Endodermal cell (in vitro differentiated cells): ENCODE measurements at regions not wholly inside any gene's neighbourhood (a gene's known extent, or its start where the extent isn't known, plus 50 kb on each side); places are given as distances from the start of the nearest gene placed in this dataset.

Experiments
- DNase-seq: peaks from one replicate; pipeline ENCODE4 v3.0.0-alpha.2; 2017
- H3K27ac ChIP-seq: 2 replicates; pipeline ENCODE4 v1.5.1; 2013; ENCODE audit warnings: mild to moderate bottlenecking, low read depth, low read length, moderate library complexity
- H3K27me3 ChIP-seq: 2 replicates; pipeline ENCODE4 v1.6.1; 2013; ENCODE audit warnings: mild to moderate bottlenecking, low read length, moderate library complexity; ENCODE audit not compliant: insufficient read depth, control insufficient read depth, poor library complexity, severe bottlenecking
- H3K36me3 ChIP-seq: 2 replicates; pipeline ENCODE4 v1.7.0; 2013; ENCODE audit warnings: mild to moderate bottlenecking, low read length, moderate library complexity; ENCODE audit not compliant: control insufficient read depth, insufficient read depth
- H3K4me1 ChIP-seq: one replicate; pipeline ENCODE4 v1.7.0; 2013; ENCODE audit warnings: low read length; ENCODE audit not compliant: control insufficient read depth, insufficient read depth
- H3K4me3 ChIP-seq: 2 replicates; pipeline ENCODE4 v1.5.1; 2013; ENCODE audit warnings: mild to moderate bottlenecking, low read length, moderate library complexity
- H3K9ac ChIP-seq: 2 replicates; pipeline ENCODE4 v1.6.1; 2013; ENCODE audit warnings: mild to moderate bottlenecking, low read length, moderate library complexity; ENCODE audit not compliant: poor library complexity, severe bottlenecking; ENCODE audit errors: extremely low read depth
- H3K9me3 ChIP-seq: 2 replicates; pipeline ENCODE4 v1.6.1; 2013; ENCODE audit warnings: mild to moderate bottlenecking, low read length, moderate library complexity; ENCODE audit not compliant: control insufficient read depth
- H3K27ac Mint-ChIP-seq: 2 replicates; pipeline ENCODE4 v1.8.0; 2020; ENCODE audit warnings: mixed read lengths
- H3K27me3 Mint-ChIP-seq: 2 replicates; pipeline ENCODE4 v1.8.0; 2021; ENCODE audit warnings: mild to moderate bottlenecking, mixed read lengths; ENCODE audit not compliant: insufficient read depth
- H3K36me3 Mint-ChIP-seq: 2 replicates; pipeline ENCODE4 v1.8.0; 2020; ENCODE audit warnings: low read depth, mixed read lengths
- H3K4me1 Mint-ChIP-seq: 2 replicates; pipeline ENCODE4 v1.8.0; 2020; ENCODE audit warnings: mixed read lengths
- H3K4me3 Mint-ChIP-seq: 2 replicates; pipeline ENCODE4 v1.8.0; 2020; ENCODE audit warnings: mild to moderate bottlenecking, moderate library complexity, mixed read lengths
- H3K9me3 Mint-ChIP-seq: 2 replicates; pipeline ENCODE4 v1.8.0; 2020; ENCODE audit warnings: mild to moderate bottlenecking, mixed read lengths
- CTCF ChIP-seq: fragments of 200-600 bp; sonication (generic); conservative IDR thresholded peaks from 2 replicates; pipeline ENCODE4 v1.5.0; 2021; ENCODE audit warnings: antibody characterized with exemption, mild to moderate bottlenecking
- WGBS, 2 experiments: methylation state at CpG; one replicate each; pipeline versions ENCODE4 v1.1.5 to v1.1.7; 2013; ENCODE audit warnings: missing lambda C conversion rate in 2 of 2, mixed read lengths in 1 of 2; ENCODE audit not compliant: insufficient coverage in 1 of 2, insufficient read length in 1 of 2; 5-methylcytosine and 5-hydroxymethylcytosine counted together

DNA sequence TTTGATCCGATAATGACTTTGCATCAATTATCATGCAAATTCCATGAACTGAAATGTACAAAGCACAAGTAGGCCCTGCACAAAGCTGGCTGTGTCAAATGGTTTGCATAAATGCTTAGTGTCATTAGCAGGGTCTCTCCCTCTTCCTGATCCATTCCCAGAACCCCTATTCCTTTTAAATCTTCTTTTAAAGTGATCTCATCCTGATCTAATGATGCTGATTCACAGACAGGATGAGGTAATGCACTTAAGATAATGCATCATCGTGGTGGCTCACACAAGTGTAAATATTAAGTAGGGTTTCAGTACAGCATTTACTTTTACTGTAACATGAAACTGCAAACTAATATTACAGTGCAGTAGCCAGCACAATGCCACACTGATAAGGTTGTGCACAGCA, 304.8 kb upstream of the SOX11 start:
- Histone ChIP-seq H3K36me3 (no peaks in the 10 kb centered on the region), H3K4me3 (no peak overlapping the region), H3K4me1 (no peaks in the 10 kb centered on the region), H3K27me3 (no peaks in the 10 kb centered on the region), H3K9ac (no peak overlapping the region), H3K9me3 (no peaks in the 10 kb centered on the region), H3K27ac (no peak overlapping the region)
- Mint-ChIP-seq H3K27ac (no peak overlapping the region), H3K9me3 (no peaks in the 10 kb centered on the region), H3K36me3 (no peaks in the 10 kb centered on the region), H3K4me3 (no peak overlapping the region), H3K4me1 (peaks cover 6% of the 10 kb centered on the region), H3K27me3 (no peaks in the 10 kb centered on the region)
- no peak for DNase-seq
- no peak for TF ChIP-seq CTCF
- WGBS, 2 experiments = 82 to 100% methylated on average over 2 of the region's 2 CpGs

DNA sequence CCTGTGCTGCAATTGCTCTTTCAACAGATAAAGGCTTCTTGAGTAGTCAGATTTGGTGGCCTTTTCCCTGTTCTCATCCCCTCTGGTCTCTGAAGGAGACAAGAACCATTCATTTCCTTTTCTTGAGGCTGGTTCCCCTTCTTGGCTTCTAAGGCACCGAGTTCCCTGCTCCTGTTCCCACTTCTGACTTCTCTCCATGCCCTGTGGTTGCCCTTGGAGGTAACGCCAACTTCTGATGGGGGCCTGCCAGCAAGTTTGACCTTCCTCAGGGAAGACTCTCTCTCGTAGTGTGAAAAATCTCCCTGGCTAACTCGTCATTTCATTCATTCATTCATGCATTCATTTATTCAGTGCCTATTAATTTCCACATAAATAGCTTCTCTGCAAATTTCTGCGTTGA, 302.4 kb upstream of the SOX11 start:
- no peaks in the 10 kb centered on the region for H3K27me3 Mint-ChIP-seq
- no peak overlapping the region for H3K27ac ChIP-seq
- H3K4me3 ChIP-seq = peak overlapping the region; percentile 21
- WGBS, 2 experiments = 89 to 93% methylated on average over 3 to 5 of the region's 5 CpGs
- DNase-seq = no peak
- H3K27me3 ChIP-seq = no peaks in the 10 kb centered on the region
- H3K27ac Mint-ChIP-seq = no peak overlapping the region
- H3K4me1 Mint-ChIP-seq = peaks cover 9% of the 10 kb centered on the region
- H3K36me3 ChIP-seq = no peaks in the 10 kb centered on the region
- no peak overlapping the region for H3K4me3 Mint-ChIP-seq
- H3K9me3 ChIP-seq = no peaks in the 10 kb centered on the region
- H3K9ac ChIP-seq = no peak overlapping the region
- TF ChIP-seq CTCF = no peak
- H3K9me3 Mint-ChIP-seq = no peaks in the 10 kb centered on the region
- H3K36me3 Mint-ChIP-seq = no peaks in the 10 kb centered on the region
- H3K4me1 ChIP-seq = no peaks in the 10 kb centered on the region

- H3K9ac ChIP-seq = no peak overlapping the region
- H3K4me3 ChIP-seq = no peak overlapping the region
- Mint-ChIP-seq H3K27me3 (no peaks in the 10 kb centered on the region), H3K4me1 (peaks cover 9% of the 10 kb centered on the region), H3K9me3 (no peaks in the 10 kb centered on the region), H3K4me3 (no peak overlapping the region), H3K27ac (no peak overlapping the region), H3K36me3 (no peaks in the 10 kb centered on the region)
- no peaks in the 10 kb centered on the region for H3K4me1 ChIP-seq
- TF ChIP-seq CTCF = no peak
- DNase-seq = no peak
- no peaks in the 10 kb centered on the region for H3K36me3 ChIP-seq
- WGBS, 2 experiments = 90 to 94% methylated on average over 3 to 5 of the region's 5 CpGs
- no peaks in the 10 kb centered on the region for H3K9me3 ChIP-seq
- no peak overlapping the region for H3K27ac ChIP-seq
- no peaks in the 10 kb centered on the region for H3K27me3 ChIP-seq
Measured at GRCh38 chr2:5391362-5391761, 300.8 kb upstream of the SOX11 start.
